ENCODE measurements at regions not wholly inside any gene's neighbourhood (a gene's known extent, or its start where the extent isn't known, plus 50 kb on each side); places are given as distances from the start of the nearest gene placed in this dataset.
"Not testable (repeated sequence)": the region's sequence is repeated elsewhere in the genome, so short reads cannot be mapped to it uniquely, and the experiment has no call there.

DNA sequence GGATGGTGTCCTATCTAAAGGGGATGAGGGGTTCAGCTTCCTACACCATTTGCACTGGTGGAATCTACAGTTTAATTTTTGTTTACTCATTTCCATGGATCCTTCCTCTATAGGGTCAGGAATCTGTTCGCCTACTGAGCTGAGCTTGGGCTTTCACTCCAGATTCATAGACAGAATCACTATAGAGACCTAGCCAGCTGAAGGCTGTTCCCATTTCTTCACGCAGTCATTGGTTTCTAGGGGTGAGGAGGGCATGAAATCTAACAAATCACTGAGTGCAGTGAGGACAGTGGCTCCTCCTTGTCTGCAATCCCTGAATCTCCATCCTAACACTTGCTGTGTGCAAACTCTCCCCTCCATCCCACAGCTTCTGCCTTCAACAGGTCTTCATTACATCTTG, 578.5 kb downstream of the TSN start:
- H3K27me3 ChIP-seq (replicated peaks; ENCODE audit: insufficient read depth) = no peaks in the 10 kb centered on the region
- no peak for DNase-seq (ENCODE audit: low spot score)
- no peak for ATAC-seq (ENCODE audit: insufficient number of reproducible peaks, low FRiP score, low read depth)
- TF ChIP-seq, protein P1, sequence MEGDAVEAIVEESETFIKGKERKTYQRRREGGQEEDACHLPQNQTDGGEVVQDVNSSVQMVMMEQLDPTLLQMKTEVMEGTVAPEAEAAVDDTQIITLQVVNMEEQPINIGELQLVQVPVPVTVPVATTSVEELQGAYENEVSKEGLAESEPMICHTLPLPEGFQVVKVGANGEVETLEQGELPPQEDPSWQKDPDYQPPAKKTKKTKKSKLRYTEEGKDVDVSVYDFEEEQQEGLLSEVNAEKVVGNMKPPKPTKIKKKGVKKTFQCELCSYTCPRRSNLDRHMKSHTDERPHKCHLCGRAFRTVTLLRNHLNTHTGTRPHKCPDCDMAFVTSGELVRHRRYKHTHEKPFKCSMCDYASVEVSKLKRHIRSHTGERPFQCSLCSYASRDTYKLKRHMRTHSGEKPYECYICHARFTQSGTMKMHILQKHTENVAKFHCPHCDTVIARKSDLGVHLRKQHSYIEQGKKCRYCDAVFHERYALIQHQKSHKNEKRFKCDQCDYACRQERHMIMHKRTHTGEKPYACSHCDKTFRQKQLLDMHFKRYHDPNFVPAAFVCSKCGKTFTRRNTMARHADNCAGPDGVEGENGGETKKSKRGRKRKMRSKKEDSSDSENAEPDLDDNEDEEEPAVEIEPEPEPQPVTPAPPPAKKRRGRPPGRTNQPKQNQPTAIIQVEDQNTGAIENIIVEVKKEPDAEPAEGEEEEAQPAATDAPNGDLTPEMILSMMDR (IDR thresholded peaks at IDR 0.05) = no peak
- no peaks in the 10 kb centered on the region for H3K36me3 ChIP-seq
- no peaks in the 10 kb centered on the region for H3K4me1 ChIP-seq (ENCODE audit: control insufficient read depth in 1 of 2, low read depth in 2 of 2)
- H3K27ac ChIP-seq = no peak overlapping the region
- H3K4me3 ChIP-seq = no peak overlapping the region
- no peaks in the 10 kb centered on the region for H3K9me3 ChIP-seq

DNA sequence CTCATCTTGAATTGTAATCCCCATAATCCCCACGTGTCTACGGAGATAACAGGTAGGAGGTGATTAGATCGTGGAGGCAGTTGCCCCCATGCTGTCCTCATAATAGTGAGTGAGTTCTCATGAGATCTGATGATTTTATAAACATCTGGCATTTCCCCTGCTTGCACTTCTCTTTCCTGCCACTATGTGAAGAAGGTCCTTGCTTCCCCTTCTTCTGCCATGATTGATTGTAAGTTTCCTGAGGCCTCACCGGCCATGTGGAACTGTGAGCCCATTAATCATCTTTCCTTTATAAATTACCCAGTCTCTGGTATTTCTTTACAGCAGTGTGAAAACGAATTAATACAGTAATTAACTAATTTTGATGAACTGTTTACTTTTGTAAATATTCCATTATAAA, 582.5 kb downstream of the TSN start:
- Histone ChIP-seq H3K4me1 (ENCODE audit: control insufficient read depth in 1 of 2, low read depth in 2 of 2) (no peaks in the 10 kb centered on the region), H3K9me3 (no peaks in the 10 kb centered on the region), H3K27me3 (replicated peaks; ENCODE audit: insufficient read depth) (no peaks in the 10 kb centered on the region), H3K36me3 (no peaks in the 10 kb centered on the region), H3K4me3 (no peak overlapping the region), H3K27ac (no peak overlapping the region)
- DNase-seq (ENCODE audit: low spot score) (no peak), ATAC-seq (ENCODE audit: insufficient number of reproducible peaks, low FRiP score, low read depth) (no peak)
- TF ChIP-seq, protein P1 (IDR thresholded peaks at IDR 0.05) = no peak

DNA sequence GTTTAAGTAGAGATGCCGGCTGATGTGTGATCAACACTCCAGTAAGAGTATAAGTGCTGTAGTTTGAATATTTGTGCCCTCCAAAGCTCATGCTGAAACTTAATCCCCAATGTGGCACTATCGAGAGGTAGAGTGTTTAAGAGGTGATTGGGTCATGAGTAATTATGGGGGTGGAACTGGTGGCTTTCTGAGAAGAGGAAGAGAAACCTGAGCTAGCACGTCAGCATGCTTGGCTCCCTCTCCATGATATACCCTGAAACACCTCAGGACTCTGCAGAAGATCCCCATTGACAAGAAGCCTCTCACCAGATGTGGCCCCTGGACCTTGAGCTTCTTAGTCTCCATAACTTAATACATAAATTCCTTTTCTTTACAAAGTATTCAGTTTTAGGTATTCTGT, 584.8 kb downstream of the TSN start:
- TF ChIP-seq, protein P1 (IDR thresholded peaks at IDR 0.05) = no peak
- DNase-seq (ENCODE audit: low spot score) = no peak
- no peak for ATAC-seq (ENCODE audit: insufficient number of reproducible peaks, low FRiP score, low read depth)

DNA sequence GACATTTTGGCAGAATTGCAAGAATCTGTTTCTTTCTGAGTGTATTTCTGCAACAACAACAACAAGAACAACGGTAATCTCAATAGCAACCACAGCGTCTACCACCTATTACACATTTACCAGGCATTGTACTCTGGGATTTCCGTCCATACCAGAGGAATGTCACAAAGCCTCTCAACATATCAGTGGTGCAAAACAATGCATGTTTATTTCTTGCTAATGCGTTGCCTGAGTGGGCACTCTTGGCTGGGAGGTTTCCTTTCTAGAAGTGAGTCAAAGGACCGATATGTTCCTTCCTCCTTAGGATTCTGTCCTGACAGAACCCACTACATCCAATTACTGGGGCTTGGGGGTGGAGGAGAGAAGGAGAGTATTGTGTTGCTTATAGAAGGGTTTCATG, 585.6 kb downstream of the TSN start:
- Histone ChIP-seq H3K27me3 (replicated peaks; ENCODE audit: insufficient read depth) (no peaks in the 10 kb centered on the region), H3K27ac (no peak overlapping the region), H3K9me3 (no peaks in the 10 kb centered on the region), H3K4me3 (no peak overlapping the region), H3K36me3 (no peaks in the 10 kb centered on the region), H3K4me1 (ENCODE audit: control insufficient read depth in 1 of 2, low read depth in 2 of 2) (no peaks in the 10 kb centered on the region)
- ATAC-seq (ENCODE audit: insufficient number of reproducible peaks, low FRiP score, low read depth) = no peak
- DNase-seq (ENCODE audit: low spot score) = no peak
- TF ChIP-seq, protein P1 (IDR thresholded peaks at IDR 0.05) = no peak

More for the DNA sequence above, 584.8 kb downstream of the TSN start:
- H3K27ac ChIP-seq = no peak overlapping the region
- no peaks in the 10 kb centered on the region for H3K4me1 ChIP-seq (ENCODE audit: control insufficient read depth in 1 of 2, low read depth in 2 of 2)
- H3K4me3 ChIP-seq = no peak overlapping the region
- no peaks in the 10 kb centered on the region for H3K27me3 ChIP-seq (replicated peaks; ENCODE audit: insufficient read depth)
- H3K36me3 ChIP-seq = no peaks in the 10 kb centered on the region
- no peaks in the 10 kb centered on the region for H3K9me3 ChIP-seq

DNA sequence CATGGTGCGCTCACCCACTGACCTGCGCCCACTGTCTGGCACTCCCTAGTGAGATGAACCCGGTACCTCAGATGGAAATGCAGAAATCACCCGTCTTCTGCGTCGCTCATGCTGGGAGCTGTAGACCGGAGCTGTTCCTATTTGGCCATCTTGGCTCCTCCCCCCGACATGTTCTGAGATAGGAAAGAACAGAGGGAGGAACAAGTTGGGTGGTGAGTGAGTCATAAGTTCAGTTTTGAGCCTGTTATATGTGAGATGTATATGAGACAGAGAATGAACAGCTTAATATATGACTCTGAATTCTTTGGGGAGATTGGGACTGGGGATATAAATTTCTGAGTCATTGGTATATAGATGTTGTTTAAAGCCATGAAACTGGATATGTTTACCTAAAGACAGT, 596.7 kb downstream of the TSN start:
- ATAC-seq (ENCODE audit: insufficient number of reproducible peaks, low FRiP score, low read depth); H3K27me3 ChIP-seq (replicated peaks; ENCODE audit: insufficient read depth); H3K4me3 ChIP-seq; H3K36me3 ChIP-seq; H3K27ac ChIP-seq; DNase-seq (ENCODE audit: low spot score); H3K4me1 ChIP-seq (ENCODE audit: control insufficient read depth in 1 of 2, low read depth in 2 of 2); H3K9me3 ChIP-seq: not testable (repeated sequence)

DNA sequence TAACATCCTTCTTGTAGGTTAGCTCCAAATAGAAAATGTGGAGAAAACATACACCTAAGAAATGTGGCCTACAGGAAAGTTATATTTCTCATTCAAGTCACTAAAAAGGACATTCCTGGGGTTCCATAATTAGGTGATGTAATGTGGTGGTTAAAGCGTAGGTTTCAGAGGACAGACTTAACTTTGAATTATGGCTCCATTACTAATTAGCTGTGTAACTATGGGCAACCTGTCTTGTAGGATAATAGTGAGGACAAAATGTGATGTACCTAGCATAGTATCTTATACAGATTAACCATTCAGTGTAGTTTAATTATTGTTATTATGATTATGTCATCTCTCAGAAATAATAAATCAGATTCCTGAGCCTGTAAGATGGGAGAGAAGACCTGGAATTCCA, 602.5 kb downstream of the TSN start:
- TF ChIP-seq, protein P1 (IDR thresholded peaks at IDR 0.05) = no peak
- H3K36me3 ChIP-seq = no peaks in the 10 kb centered on the region
- H3K4me3 ChIP-seq = no peak overlapping the region
- DNase-seq (ENCODE audit: low spot score) (no peak), ATAC-seq (ENCODE audit: insufficient number of reproducible peaks, low FRiP score, low read depth) (no peak)
- H3K27ac ChIP-seq = no peak overlapping the region
- H3K9me3 ChIP-seq = no peaks in the 10 kb centered on the region
- no peaks in the 10 kb centered on the region for H3K4me1 ChIP-seq (ENCODE audit: control insufficient read depth in 1 of 2, low read depth in 2 of 2)
- H3K27me3 ChIP-seq (replicated peaks; ENCODE audit: insufficient read depth) = no peaks in the 10 kb centered on the region
